Epithelial cell of prostate (primary cell): ENCODE measurements at regions not wholly inside any gene's neighbourhood (a gene's known extent, or its start where the extent isn't known, plus 50 kb on each side); places are given as distances from the start of the nearest gene placed in this dataset.

Experiments
- DNase-seq: peaks from one replicate; pipeline ENCODE4 v3.0.0-alpha.2; 2011; ENCODE audit warnings: low read depth, low spot score
- H3K27ac ChIP-seq: fragments of 450-650 bp; 2 replicates; pipeline ENCODE4 v1.5.1; 2017; ENCODE audit warnings: mild to moderate bottlenecking

DNA sequence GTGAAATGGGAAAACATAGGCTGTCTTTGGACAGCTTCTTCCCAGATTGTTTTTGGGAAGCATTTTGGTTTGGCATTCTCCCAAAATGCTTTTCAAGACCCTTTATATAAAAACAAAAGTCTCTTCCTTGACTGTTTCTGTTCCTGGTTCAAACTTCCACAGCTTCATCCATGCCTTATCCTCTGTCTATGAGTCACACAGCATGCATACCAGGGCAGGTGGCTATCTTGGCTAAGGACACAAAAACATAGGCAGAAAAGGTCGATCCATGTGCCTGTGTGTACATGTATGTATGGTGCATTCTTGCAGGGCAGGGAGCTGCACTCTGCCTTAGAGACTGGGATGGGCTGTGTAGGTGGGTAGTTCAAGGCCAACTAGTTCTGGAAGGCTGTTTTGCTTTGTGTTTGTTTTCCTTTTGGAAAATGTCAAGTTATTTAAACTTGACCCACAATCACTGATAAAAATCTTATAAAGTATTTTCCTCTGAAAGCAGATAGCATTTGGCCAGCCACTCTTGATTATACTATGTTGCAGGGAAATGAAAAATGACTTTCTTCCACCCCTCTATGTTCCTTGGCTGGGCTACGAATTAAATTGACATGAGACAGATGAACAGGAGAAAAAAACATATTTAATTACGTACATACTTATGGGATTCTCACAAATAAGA is 437.0 kb downstream of the SIPA1L2 start:
- DNase-seq, result no peak

DNA sequence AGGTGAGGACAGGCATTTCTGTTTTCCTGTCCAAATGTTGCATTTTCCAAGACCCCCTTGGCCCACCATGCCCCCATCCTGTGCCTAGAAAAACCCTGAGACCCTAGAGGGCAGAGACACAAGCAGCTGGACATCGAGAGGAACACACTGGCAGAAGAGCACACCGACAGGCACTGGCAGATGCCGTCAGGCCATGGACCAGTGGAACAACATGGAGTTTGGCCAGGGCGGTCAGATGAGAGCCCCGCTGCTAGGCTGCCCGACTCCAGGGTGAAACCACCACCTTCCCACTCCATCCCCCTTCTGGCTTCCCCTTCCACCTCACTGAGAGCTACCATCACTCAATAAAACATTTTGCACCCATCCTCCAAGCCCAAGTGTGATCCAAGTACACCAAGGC is 438.4 kb downstream of the SIPA1L2 start:
- H3K27ac ChIP-seq, result no peak overlapping the region
- no peak for DNase-seq

More for the DNA sequence above, 437.0 kb downstream of the SIPA1L2 start:
- no peak overlapping the region for H3K27ac ChIP-seq

DNA sequence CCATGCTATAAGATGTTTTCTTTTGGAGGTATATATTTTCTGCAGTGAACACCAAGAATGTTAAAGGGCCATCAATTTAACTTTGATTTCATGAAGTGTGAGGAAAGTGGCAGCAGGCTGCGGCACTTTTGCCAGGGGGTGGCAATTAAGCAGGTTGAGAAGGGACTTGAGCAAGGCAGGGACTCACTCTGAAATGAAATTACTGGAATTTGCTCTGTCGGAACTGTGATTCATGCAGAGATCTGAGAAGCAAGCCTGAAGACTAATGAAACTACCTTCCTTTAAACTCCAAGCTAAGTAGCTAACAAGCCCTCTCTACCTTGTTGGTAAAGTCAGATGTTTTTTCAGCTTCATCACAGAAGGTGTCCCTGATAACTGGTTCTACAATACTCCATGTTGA is 441.6 kb downstream of the SIPA1L2 start:
- DNase-seq, result no peak

DNA sequence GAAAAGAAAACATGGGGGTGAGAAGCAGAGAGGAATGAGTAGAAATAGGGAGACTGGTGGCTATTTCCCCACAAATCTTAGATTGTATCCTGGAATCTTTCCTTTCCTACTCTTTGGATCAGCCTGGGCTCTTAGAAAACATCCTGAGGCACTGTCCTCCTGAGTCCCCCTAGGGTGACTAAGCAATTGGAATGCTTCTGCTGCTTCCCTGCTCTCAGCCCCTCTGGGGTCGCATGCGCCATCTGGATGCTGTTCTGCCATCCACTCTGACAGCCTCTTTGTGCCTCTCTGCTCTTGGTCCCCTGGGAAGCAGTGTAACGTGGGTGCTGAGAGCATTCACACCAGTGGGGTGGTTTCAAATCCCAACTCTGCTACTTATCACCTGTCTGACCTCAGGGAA is 443.0 kb downstream of the SIPA1L2 start:
- DNase-seq, result no peak
- no peak overlapping the region for H3K27ac ChIP-seq

More for the DNA sequence above, 441.6 kb downstream of the SIPA1L2 start:
- no peak overlapping the region for H3K27ac ChIP-seq

DNA sequence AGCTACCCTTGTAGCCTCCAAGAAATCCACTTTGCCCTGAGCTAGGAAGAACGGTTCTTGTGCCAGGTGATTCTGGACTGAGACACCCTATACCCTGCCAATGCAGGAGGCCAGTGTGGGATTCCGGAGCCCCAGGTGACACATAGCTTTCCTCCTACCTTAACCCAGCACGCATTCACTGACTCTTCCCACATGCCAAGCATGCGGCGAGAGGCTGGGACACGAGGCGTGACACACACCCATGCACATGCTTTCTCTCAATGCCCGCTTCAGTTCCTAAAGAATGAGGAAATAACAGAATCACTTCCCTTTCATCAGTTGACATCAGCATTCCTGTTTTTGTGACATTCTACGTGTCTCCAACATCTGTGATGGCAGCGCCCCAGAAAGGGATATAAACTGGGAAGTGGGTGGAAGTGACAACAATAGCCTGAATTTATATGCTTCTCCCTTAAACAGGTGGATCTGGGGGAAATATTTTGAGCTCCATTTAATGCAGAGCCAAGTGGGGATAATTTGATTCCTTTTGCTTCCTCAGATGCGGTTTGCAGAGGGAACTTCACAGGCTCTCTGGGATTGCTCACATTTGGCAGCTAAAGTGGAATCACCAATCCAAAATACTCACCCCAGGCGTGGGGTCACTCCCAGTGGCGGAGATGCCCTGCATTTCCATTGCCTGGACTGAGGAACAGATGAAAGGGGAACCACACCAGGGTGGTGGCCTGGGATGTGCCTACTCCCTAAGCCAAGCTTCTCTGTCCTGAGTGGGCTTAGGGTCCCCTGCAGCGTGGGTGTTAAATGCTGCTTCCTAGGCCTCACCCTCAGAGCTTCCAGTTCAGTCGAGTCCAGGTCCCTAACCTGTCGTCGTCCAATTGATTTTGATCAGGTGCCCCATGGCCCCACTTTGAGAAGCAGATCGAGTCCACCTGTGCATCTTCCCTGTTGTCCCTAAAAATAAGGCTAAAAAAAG is 445.1 kb downstream of the SIPA1L2 start:
- DNase-seq, result no peak
- no peak overlapping the region for H3K27ac ChIP-seq

DNA sequence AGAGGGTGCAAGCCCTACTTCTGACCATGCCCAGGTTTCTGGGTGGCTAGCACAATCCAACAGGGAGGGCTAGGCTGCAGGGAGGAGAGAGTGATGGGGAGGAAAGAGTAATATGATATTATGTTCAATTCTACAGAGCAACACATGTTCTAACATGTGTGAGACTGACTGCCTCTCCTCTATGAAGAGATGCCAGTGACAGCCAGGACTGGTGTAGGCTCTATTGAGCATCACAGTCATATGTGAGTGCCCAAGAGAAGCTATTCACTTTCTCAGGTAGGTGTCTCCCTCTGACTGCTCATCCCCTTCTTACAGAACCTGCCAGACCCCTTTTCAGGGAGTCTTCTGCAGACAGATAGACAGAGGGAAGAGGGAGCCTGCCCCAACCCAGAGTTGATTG is 446.1 kb downstream of the SIPA1L2 start:
- H3K27ac ChIP-seq, result no peak overlapping the region
- DNase-seq, result no peak

DNA sequence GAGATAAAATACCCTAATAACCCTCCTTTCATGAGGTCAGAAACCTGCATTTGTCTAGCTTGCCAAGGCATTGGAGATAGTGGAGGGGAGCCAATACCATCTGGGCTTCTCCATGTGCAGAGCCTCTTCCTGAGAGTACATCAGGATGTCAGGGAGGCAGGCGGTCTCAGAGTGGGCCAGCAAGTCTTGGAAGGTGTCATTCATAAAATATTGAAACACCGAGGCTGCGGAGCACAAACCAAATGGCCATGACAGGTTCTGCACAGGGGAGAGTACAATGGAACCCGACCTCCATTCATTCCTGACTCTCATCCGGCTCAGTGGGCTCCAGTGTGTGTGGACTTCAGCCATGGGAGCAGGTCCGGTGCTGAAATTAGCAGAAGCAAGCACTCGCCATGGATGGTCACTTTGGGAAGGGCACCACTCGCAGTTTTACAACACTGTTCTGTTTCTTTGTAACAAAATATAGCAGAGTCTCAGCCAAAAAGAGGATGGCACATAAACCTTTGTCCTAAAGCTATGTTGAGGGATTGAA is 446.6 kb downstream of the SIPA1L2 start:
- no peak for DNase-seq

DNA sequence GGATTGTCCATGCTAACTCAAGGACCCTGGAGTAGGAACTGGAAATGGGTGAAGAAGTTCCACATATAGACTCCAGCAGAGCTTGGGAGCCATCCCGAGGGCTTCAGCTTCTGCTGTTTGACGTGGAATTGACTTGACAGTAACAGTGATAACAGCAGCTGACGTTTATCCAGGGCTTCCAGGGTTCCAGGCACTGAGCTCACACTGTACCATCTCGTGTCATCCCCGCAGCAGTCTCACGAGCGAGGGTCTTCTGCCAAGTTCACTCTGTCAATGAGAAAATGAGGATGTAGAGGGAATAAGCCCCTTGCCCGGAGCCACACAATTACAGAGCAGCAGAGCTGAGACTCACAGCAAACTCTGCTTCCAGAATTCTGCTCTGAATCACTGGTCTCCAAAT is 447.7 kb downstream of the SIPA1L2 start:
- no peak overlapping the region for H3K27ac ChIP-seq
- no peak for DNase-seq

More for the DNA sequence above, 446.6 kb downstream of the SIPA1L2 start:
- H3K27ac ChIP-seq, result no peak overlapping the region

DNA sequence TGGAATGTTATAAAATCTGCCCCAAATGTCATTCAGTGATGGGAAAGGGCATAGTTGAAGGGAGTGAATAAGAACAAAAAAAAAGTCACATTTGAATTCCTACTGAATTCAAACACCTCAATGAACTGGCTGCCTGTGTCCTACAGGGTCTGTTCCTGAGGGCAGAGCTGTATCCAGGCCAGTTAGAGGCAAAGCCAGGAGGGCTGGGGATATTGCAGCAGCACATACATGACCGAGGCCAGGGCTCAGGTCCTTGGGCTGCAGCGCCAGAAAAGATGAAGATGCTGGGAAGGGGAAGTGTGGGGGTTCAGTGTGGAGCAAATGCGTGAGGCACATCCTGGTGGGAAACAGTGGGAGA is 449.2 kb downstream of the SIPA1L2 start:
- no peak overlapping the region for H3K27ac ChIP-seq
- no peak for DNase-seq

DNA sequence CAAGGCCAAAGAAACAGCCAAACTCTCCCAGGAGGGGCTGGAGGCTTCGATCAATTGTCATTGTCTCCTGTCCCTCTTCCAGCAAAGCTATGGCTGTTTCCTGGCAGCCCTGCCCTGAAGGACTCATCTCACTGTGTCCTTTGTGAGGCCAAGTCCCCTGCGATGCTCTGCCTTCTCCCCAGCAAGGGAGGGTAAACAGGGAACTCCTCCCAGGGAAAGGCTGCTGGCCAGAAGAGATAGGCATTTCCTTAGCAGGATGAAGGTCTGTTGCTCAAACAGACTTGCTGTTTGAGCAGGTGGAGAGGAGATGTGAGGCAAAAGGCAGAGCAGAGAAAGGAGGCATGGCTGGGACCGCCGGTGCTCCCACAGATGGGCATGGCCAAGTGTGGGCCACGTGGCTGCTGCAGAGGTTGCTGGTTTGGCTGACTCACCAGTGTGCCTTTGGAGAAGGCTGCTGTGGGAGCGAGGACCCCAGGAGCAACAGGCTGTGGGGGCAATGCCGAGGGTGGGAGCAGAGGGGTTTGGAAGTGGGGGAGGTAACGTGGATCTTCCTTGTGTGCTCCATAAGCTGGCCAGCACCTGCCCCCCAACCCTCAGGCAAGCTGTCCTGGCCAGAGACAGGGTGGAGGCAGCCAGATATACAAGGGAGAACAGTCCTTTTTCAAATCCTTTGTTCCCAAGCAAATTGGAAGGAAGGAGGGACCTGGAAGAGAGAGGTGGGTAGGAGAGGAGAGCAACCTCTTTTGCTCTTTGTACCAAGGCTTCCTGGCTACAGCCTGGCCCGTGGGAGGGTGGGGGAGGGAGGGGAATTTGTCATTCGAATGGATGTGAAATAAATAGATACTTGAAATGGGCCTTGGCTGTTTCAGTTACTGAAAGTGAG is 449.8 kb downstream of the SIPA1L2 start:
- DNase-seq, result no peak
- H3K27ac ChIP-seq, result no peak overlapping the region

DNA sequence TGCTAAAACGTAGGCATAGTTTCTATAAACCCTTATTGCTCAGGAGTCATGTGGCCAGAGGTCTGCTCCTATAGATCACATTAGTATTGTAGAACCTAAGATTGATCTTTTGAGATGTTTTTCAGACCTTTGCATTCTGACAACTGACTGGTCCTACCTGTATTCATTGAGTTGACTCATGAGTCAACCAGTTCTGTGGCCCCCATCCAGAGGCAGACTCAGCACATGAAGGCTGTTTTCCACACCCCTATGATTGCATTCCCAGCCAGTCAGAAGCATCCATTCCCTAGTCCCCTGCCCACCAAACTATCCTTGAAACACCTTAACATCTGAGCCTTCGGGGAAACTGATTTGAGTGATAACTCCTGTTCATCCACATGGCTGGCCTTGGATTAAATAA is 451.7 kb downstream of the SIPA1L2 start:
- H3K27ac ChIP-seq, result no peak overlapping the region
- DNase-seq, result no peak

DNA sequence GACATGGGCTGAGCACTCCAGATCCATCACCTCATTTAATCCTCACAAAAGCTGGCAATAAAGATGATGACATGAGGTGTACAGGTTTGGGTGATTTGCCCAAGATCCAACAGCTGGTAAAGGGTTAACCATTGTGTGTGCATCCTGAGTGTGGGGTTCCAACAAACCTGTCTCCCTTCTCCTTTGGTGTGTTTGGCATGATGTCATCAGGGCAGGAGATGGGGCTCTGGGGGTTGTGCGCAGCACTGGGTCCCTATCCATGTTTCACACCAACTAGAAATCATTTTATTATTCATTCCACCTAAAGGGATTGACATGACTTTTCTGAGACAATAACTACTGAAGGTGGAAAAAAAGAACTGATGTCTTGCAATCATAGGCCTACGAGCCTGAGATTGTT is 452.5 kb downstream of the SIPA1L2 start:
- DNase-seq, result no peak
- no peak overlapping the region for H3K27ac ChIP-seq

DNA sequence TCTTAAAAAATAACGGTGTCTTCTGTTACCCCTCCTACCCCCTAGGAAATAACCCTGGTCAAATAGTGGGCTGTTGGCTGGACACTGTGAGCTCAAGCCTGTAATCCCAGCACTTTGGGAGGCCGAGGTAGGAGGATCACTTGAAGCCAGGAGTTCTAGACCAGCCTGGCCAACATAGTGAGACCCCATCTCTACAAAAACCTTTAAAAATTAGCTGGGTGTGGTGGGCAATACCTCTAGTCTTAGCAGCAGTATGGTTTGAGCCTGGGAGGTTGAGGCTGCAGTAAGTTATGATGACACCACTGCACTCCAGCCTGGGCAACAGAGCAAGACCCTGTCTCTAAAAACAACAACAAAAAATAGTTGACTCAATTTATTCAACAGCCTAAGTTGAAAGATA is 453.7 kb downstream of the SIPA1L2 start:
- no peak overlapping the region for H3K27ac ChIP-seq
- no peak for DNase-seq

DNA sequence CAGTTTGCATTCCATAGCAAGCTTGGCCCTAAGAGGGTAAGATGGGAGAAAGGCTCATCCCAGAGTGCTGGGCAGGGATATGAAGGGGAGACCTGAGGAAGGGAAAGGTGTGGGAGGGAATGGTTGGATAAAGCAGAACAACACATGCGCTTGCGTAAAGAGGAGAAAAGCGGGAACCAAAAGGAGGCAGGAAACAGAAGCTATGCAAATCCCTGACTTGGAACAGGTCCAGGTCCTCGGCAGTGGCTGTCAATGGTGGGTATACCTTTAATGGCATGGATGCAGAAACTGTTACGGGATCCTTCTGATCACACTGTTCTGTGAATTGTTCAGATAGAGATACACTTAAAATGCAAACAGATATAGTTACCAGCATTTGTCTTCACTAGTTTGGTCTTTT is 455.6 kb downstream of the SIPA1L2 start:
- no peak overlapping the region for H3K27ac ChIP-seq

DNA sequence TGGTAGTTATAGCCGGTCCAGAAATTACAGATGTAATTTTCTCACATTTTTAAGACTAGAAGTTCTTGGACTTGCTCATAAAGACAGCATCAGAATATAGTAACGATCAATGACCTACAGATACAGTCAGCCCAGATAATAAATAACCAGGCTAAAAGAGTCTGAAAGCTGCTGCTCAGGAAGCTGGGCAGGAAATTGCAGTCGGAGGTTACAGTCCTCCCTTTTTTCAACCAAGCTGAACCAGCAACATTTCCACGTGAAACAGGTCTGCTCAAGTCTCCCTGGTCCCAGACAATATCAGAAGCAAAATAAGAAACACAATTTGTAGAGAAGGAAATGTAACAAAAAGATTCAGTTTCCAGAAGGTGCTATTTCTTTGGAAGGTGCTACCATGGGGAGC is 457.4 kb downstream of the SIPA1L2 start:
- no peak for DNase-seq
- no peak overlapping the region for H3K27ac ChIP-seq

More for the DNA sequence above, 455.6 kb downstream of the SIPA1L2 start:
- DNase-seq, result no peak

DNA sequence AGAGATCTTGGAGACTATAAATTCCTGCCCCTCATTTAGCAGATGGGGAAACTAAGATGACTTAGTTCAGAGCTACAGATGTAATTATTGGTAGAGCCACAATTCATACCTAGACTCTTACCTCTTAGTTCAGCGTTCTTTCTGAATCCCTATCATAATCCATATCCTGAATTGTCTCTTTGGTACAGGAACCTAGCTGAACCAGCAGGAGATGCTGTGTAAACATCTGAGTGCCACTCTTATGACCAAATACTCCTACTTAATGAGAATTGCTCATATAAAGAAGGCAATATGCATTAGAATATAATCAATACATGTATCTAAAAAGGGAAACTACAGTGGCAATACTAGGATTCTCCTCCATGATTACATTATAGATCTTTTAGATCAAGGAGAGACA is 459.0 kb downstream of the SIPA1L2 start:
- no peak for DNase-seq
- no peak overlapping the region for H3K27ac ChIP-seq

DNA sequence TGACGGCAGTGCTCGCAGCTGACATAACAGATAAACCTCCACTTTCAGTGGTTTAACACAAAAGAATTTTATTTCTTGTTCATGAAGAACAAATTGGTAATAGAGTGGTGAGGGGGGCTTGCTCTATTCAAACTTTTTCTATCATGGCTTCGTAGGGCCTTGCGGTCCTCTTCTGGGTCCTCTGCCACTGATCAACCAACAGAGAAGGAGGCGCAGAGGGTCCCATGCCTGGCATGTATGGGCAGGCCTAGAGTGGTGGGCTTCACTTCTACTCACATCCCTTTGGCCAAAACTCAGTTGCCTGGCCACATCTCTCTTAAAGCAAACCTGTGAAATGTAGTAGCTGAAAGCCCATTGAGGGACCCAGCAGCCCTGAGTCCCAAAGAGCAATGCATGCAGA is 460.5 kb downstream of the SIPA1L2 start:
- H3K27ac ChIP-seq, result no peak overlapping the region
- DNase-seq, result no peak

DNA sequence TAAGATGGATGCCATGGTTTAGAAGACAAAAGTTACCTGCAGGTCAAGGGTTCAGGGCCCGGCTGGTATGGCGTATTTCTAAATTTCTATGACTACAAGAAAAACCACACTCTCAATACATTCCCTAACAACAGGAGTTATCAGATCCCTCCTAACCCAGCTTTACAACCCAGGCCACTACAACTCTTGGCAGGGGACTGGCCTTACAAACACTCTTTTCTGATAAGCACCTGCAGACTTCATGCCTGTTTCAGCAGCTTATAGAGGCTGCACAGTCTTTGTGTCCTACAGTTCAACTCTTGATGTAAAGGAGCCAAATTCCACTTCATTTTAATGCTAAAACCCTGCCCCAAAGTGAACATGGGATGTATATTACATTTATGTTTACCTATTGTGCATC is 461.4 kb downstream of the SIPA1L2 start:
- H3K27ac ChIP-seq, result no peak overlapping the region
- DNase-seq, result no peak

DNA sequence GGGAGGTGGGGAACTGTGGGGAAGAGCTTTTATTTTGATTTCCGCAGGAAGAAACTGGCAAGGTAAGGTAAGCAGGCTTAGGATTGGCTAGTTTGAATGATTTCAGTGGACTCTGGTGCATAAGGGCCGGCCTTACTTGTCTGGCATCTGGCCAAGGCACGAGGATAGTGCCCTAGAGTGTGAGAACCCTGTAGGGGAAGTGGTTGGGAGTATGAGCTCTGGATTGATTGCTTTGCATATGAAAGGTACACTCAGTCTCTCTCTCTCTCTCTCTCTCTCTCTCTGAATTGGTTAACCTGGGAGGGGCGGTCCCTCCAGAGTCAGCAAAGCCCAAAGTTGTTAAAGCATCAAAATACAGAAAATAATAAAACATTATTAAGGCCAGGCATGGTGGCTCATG is 463.0 kb downstream of the SIPA1L2 start:
- H3K27ac ChIP-seq, result no peak overlapping the region
- no peak for DNase-seq
